Activated T-cell treated with anti-CD3 and anti-CD28 coated beads, Interleukin-2, amount 50 U/mL, for 72 hours (primary cell): ENCODE measurements at regions not wholly inside any gene's neighbourhood (a gene's known extent, or its start where the extent isn't known, plus 50 kb on each side); places are given as distances from the start of the nearest gene placed in this dataset.

Experiments
- ATAC-seq, 2 donors: fragments of 150-1000 bp; cut with Tn5 transposase; replicated peaks in 1 of 2; 2 replicates each; pipeline ENCODE4 v1.10.0; 2021; ENCODE audit warnings: moderate library complexity in 2 of 2, mild to moderate bottlenecking in 1 of 2
- DNase-seq, 2 donors: peaks; one replicate each; pipeline ENCODE4 v3.0.0; 2021 to 2022; ENCODE audit warnings: mixed read lengths in 1 of 2
- H3K27ac Mint-ChIP-seq: one replicate; pipeline ENCODE4 v1.8.0; 2022; ENCODE audit warnings: mild to moderate bottlenecking, moderate library complexity, mixed read lengths
- H3K27me3 Mint-ChIP-seq: one replicate; pipeline ENCODE4 v1.8.0; 2022; ENCODE audit warnings: low read depth, mixed read lengths
- H3K36me3 Mint-ChIP-seq, 2 donors: one replicate each; pipeline ENCODE4 v1.8.0; 2022; ENCODE audit warnings: mixed read lengths in 2 of 2, mild to moderate bottlenecking in 1 of 2; ENCODE audit not compliant: insufficient read depth in 2 of 2
- H3K4me1 Mint-ChIP-seq: one replicate; pipeline ENCODE4 v1.8.0; 2022; ENCODE audit warnings: low read depth, mixed read lengths
- H3K4me3 Mint-ChIP-seq, 2 donors: one replicate each; pipeline ENCODE4 v1.8.0; 2022; ENCODE audit warnings: mild to moderate bottlenecking in 2 of 2, mixed read lengths in 2 of 2, moderate library complexity in 2 of 2
- H3K9me3 Mint-ChIP-seq, 2 donors: one replicate each; pipeline ENCODE4 v1.8.0; 2022; ENCODE audit warnings: mixed read lengths in 2 of 2

- Mint-ChIP-seq H3K27me3 (no peaks in the 10 kb centered on the region), H3K9me3 (peaks cover 13 to 17% of the 10 kb centered on the region in 2 donors), H3K4me1 (no peaks in the 10 kb centered on the region), H3K27ac (no peak overlapping the region), H3K4me3 (no peak overlapping the region), H3K36me3 (peaks cover 0 to 2% of the 10 kb centered on the region in 2 donors)
- no peak for DNase-seq
- no peak for ATAC-seq
Measured at GRCh38 chr18:64436111-64436510, 287.2 kb upstream of the LINC00305 start.

GRCh38 chr18:64419156-64419555, 270.3 kb upstream of the LINC00305 start:
- no peak overlapping the region for H3K27ac Mint-ChIP-seq
- DNase-seq: no peak
- H3K27me3 Mint-ChIP-seq: no peaks in the 10 kb centered on the region
- no peaks in the 10 kb centered on the region for H3K36me3 Mint-ChIP-seq
- no peaks in the 10 kb centered on the region for H3K9me3 Mint-ChIP-seq
- ATAC-seq: no peak
- H3K4me1 Mint-ChIP-seq: no peaks in the 10 kb centered on the region
- H3K4me3 Mint-ChIP-seq: no peak overlapping the region

GRCh38 chr18:64416990-64417389, 268.1 kb upstream of the LINC00305 start:
- no peak overlapping the region for H3K27ac Mint-ChIP-seq
- no peak overlapping the region for H3K4me3 Mint-ChIP-seq
- H3K27me3 Mint-ChIP-seq: no peaks in the 10 kb centered on the region
- DNase-seq: no peak
- no peaks in the 10 kb centered on the region for H3K9me3 Mint-ChIP-seq
- ATAC-seq: no peak
- H3K36me3 Mint-ChIP-seq: no peaks in the 10 kb centered on the region
- no peaks in the 10 kb centered on the region for H3K4me1 Mint-ChIP-seq

DNA sequence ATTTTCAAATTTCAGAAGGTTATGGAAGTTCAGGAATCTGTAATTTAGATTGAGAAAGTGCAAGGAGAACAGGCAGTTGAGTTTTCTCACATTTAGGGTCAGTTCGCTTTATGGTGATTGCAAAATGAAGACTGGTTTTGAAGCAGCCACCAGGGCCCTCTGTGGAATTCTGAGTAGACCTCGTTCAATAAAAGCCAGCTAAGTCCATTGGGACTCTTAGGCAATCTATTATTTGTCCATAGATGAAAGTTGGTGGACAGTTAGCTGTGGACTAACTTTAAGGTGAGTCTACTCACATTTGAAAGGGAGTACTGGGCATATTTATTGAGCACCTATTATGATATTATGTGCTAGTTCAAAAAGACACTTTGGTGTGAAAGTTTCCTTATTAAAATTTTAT, 266.3 kb upstream of the LINC00305 start:
- Mint-ChIP-seq H3K4me1 (no peaks in the 10 kb centered on the region), H3K27ac (no peak overlapping the region), H3K9me3 (no peaks in the 10 kb centered on the region), H3K36me3 (no peaks in the 10 kb centered on the region), H3K4me3 (no peak overlapping the region), H3K27me3 (no peaks in the 10 kb centered on the region)
- ATAC-seq (no peak), DNase-seq (no peak)

DNA sequence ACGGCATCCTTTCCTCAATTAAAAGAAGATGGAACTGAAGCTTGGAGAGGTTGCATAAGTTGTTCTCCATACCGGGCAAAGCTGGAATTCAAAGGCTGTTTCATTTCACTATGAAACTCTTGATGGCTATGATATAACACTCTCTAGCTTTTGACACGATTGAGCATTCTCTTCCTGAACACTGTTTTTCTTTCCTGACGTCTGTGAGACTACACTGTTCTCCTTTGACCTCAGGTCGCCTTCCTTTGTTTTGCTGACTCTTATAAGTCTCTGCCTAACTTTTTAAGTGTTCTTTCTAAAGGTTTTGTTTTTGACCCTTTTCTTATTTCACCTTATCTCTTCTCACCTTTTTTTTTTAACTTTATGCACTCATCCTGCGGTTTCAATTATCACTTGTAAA, 261.8 kb upstream of the LINC00305 start:
- no peak overlapping the region for H3K27ac Mint-ChIP-seq
- ATAC-seq: no peak
- H3K36me3 Mint-ChIP-seq: no peaks in the 10 kb centered on the region
- no peaks in the 10 kb centered on the region for H3K9me3 Mint-ChIP-seq
- no peak for DNase-seq
- no peak overlapping the region for H3K4me3 Mint-ChIP-seq
- H3K27me3 Mint-ChIP-seq: no peaks in the 10 kb centered on the region
- no peaks in the 10 kb centered on the region for H3K4me1 Mint-ChIP-seq

DNA sequence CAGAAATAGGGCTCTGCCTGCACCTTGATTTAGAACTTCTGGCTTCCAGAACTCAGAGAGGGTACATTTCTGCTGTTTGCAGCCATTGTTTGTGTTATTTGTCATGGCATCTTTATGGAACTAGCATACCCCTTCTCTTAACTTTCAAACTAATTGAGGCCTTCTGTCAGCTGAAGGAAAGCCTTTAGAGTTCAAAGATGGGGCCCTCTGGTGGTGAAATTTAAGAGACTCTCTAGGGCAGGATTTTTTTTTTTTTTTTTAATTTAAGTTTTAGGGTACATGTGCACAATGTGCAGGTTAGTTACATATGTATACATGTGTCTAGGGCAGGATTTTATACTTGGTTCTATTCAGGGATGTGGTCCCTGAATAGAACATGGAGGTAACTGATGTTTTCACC, 260.6 kb upstream of the LINC00305 start:
- Mint-ChIP-seq H3K9me3 (no peaks in the 10 kb centered on the region), H3K27ac (no peak overlapping the region), H3K36me3 (no peaks in the 10 kb centered on the region), H3K4me1 (no peaks in the 10 kb centered on the region), H3K4me3 (no peak overlapping the region), H3K27me3 (no peaks in the 10 kb centered on the region)
- peak in 1 of 2 donors; percentile 1 for DNase-seq
- no peak for ATAC-seq

- ATAC-seq (no peak), DNase-seq (no peak)
- H3K27ac Mint-ChIP-seq: no peak overlapping the region
- H3K9me3 Mint-ChIP-seq: no peaks in the 10 kb centered on the region
- H3K27me3 Mint-ChIP-seq: no peaks in the 10 kb centered on the region
- H3K4me1 Mint-ChIP-seq: no peaks in the 10 kb centered on the region
- H3K36me3 Mint-ChIP-seq: no peaks in the 10 kb centered on the region
- H3K4me3 Mint-ChIP-seq: no peak overlapping the region
Measured at GRCh38 chr18:64407606-64408005, 258.7 kb upstream of the LINC00305 start.

DNA sequence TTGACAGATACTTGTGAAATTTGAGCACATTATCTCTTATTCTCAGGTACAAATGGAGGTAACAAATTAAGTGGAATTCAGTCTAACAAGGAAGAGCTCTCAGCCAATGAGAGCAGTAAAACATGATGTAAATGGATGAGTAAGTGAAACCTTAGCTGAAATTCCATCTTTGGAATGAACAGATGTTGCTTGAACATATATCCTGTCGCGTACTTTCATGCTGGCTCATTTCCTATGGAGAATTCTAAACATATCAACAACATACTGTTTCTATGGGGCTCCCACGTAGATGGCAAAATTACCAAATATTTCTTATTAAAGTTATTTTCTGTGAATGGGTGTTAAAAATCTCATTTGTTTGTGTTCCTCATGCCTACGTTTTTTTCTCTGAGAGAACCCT, 256.3 kb upstream of the LINC00305 start:
- ATAC-seq: no peak
- Mint-ChIP-seq H3K27ac (no peak overlapping the region), H3K36me3 (no peaks in the 10 kb centered on the region), H3K27me3 (no peaks in the 10 kb centered on the region), H3K4me1 (no peaks in the 10 kb centered on the region), H3K4me3 (no peak overlapping the region), H3K9me3 (no peaks in the 10 kb centered on the region)
- DNase-seq: no peak

DNA sequence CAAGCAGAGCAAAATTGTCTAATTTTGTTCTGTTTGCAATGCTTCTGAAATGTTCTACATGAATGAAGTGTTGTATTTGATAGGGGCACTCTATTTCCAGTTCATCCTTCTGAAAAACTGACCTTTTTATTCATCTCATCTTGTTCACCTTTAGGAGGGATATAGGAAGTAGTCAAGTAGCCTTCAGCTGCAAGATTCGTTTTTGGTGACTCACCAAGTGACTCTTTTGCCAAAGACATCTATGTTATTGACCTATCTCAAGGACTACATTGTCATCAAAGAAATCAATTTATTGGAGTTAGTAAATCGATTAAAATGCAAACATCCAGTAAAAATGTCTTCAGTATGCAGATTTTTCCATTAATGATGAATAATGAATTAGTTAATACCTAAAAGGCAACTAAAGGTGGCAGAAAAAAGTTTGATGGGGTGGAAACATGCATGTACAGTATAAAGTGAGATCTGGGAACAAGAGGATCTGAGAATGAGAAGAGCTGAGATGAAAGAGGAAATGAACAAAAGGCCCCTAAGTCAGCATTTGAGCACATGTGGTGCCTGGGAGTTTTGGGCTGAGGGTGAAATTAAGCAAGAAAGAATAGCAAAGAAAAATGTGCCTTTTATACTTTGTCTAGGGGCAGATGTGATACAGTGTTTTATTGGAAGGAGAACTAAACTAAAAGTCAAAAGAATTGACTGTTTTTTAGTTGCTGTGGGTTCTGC, 255.1 kb upstream of the LINC00305 start:
- Mint-ChIP-seq H3K4me3 (no peak overlapping the region), H3K27ac (no peak overlapping the region), H3K36me3 (no peaks in the 10 kb centered on the region), H3K9me3 (no peaks in the 10 kb centered on the region), H3K4me1 (no peaks in the 10 kb centered on the region), H3K27me3 (no peaks in the 10 kb centered on the region)
- DNase-seq: no peak
- ATAC-seq: no peak

DNA sequence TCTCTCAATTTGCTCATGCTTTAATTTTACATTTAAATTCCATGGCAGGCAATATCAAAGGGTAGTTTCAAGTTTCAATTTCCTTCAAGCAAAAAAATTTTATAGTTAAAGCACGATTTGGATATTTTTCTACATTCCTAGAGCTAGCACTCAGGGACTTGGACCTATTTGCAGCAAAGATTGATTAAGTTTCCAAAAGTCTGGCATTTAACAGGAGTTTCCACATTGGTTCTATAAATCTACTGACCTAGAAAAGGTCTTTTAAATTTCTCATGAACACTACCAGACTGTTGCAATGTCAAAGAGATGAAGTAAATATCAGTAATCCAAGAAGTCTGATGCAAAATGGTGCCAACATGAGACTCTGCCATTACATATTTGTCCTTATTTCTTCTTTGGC, 253.7 kb upstream of the LINC00305 start:
- H3K4me3 Mint-ChIP-seq: no peak overlapping the region
- ATAC-seq (no peak), DNase-seq (no peak)

GRCh38 chr18:64401268-64402060, 252.6 kb upstream of the LINC00305 start:
- Mint-ChIP-seq H3K4me1 (no peaks in the 10 kb centered on the region), H3K4me3 (no peak overlapping the region), H3K27ac (no peak overlapping the region), H3K9me3 (peaks cover 2% of the 10 kb centered on the region in 2 donors), H3K27me3 (no peaks in the 10 kb centered on the region), H3K36me3 (no peaks in the 10 kb centered on the region)
- DNase-seq: no peak
- no peak for ATAC-seq

More for the DNA sequence above, 253.7 kb upstream of the LINC00305 start:
- Mint-ChIP-seq H3K36me3 (no peaks in the 10 kb centered on the region), H3K27ac (no peak overlapping the region), H3K27me3 (no peaks in the 10 kb centered on the region), H3K9me3 (no peaks in the 10 kb centered on the region), H3K4me1 (no peaks in the 10 kb centered on the region)

- Mint-ChIP-seq H3K9me3 (peaks cover 2 to 5% of the 10 kb centered on the region in 2 donors), H3K4me3 (no peak overlapping the region), H3K4me1 (no peaks in the 10 kb centered on the region), H3K36me3 (no peaks in the 10 kb centered on the region), H3K27me3 (no peaks in the 10 kb centered on the region), H3K27ac (no peak overlapping the region)
- DNase-seq (no peak), ATAC-seq (no peak)
Measured at GRCh38 chr18:64399566-64399965, 250.7 kb upstream of the LINC00305 start.

- H3K36me3 Mint-ChIP-seq: no peaks in the 10 kb centered on the region
- H3K4me3 Mint-ChIP-seq: no peak overlapping the region
- H3K4me1 Mint-ChIP-seq: no peaks in the 10 kb centered on the region
- ATAC-seq (no peak), DNase-seq (no peak)
- H3K27me3 Mint-ChIP-seq: no peaks in the 10 kb centered on the region
- H3K27ac Mint-ChIP-seq: no peak overlapping the region
- peaks cover 3 to 5% of the 10 kb centered on the region in 2 donors for H3K9me3 Mint-ChIP-seq
Measured at GRCh38 chr18:64398320-64398719, 249.4 kb upstream of the LINC00305 start.

- H3K4me1 Mint-ChIP-seq: no peaks in the 10 kb centered on the region
- H3K9me3 Mint-ChIP-seq: peaks cover 5 to 9% of the 10 kb centered on the region in 2 donors
- no peaks in the 10 kb centered on the region for H3K36me3 Mint-ChIP-seq
- no peak for ATAC-seq
- no peak for DNase-seq
- no peak overlapping the region for H3K27ac Mint-ChIP-seq
- no peaks in the 10 kb centered on the region for H3K27me3 Mint-ChIP-seq
- no peak overlapping the region for H3K4me3 Mint-ChIP-seq
Measured at GRCh38 chr18:64392202-64392601, 243.3 kb upstream of the LINC00305 start.
